Hepatocyte (in vitro differentiated cells): ENCODE measurements at regions not wholly inside any gene's neighbourhood (a gene's known extent, or its start where the extent isn't known, plus 50 kb on each side); places are given as distances from the start of the nearest gene placed in this dataset.

ENCODE experiments used
- DNase-seq: peaks from one replicate; pipeline ENCODE4 v3.0.0-alpha.2; 2016; ENCODE audit warnings: low spot score
- H2AFZ ChIP-seq: fragments of 200-600 bp; sonication (generic); 2 replicates; pipeline ENCODE4 v1.6.0; 2016; ENCODE audit warnings: antibody characterized with exemption, mild to moderate bottlenecking
- H3K27ac ChIP-seq: fragments of 200-600 bp; sonication (generic); 2 replicates; pipeline ENCODE4 v1.5.1; 2016; ENCODE audit warnings: mild to moderate bottlenecking
- H3K27me3 ChIP-seq: fragments of 200-600 bp; sonication (generic); 2 replicates; pipeline ENCODE4 v1.6.1; 2016
- H3K36me3 ChIP-seq: fragments of 200-600 bp; sonication (generic); replicated peaks from 2 replicates; pipeline ENCODE4 v1.5.1; 2016; ENCODE audit warnings: low read depth; ENCODE audit not compliant: insufficient read depth
- H3K4me1 ChIP-seq: fragments of 200-600 bp; sonication (generic); 2 replicates; pipeline ENCODE4 v1.5.1; 2016; ENCODE audit warnings: mild to moderate bottlenecking, moderate library complexity; ENCODE audit not compliant: insufficient read depth
- H3K4me2 ChIP-seq: fragments of 200-600 bp; sonication (generic); 2 replicates; pipeline ENCODE4 v1.6.0; 2016
- H3K4me3 ChIP-seq: fragments of 200-600 bp; sonication (generic); 2 replicates; pipeline ENCODE4 v1.5.1; 2016; ENCODE audit warnings: mild to moderate bottlenecking
- H3K79me2 ChIP-seq: fragments of 200-600 bp; sonication (generic); 2 replicates; pipeline ENCODE4 v1.6.0; 2017; ENCODE audit warnings: mild to moderate bottlenecking
- H3K9me2 ChIP-seq: fragments of 200-600 bp; sonication (generic); replicated peaks from 2 replicates; pipeline ENCODE4 v1.6.0; 2017; ENCODE audit warnings: mild to moderate bottlenecking; ENCODE audit not compliant: insufficient read depth
- H3K9me3 ChIP-seq: fragments of 200-600 bp; sonication (generic); 2 replicates; pipeline ENCODE4 v1.5.1; 2016; ENCODE audit warnings: low read depth, mild to moderate bottlenecking
- H4K20me1 ChIP-seq: fragments of 200-600 bp; sonication (generic); 2 replicates; pipeline ENCODE4 v1.6.0; 2016; ENCODE audit warnings: mild to moderate bottlenecking; ENCODE audit not compliant: insufficient read depth, poor library complexity, severe bottlenecking
- CTCF ChIP-seq: fragments of 200-600 bp; sonication (generic); IDR thresholded peaks from 2 replicates; pipeline ENCODE4 v1.5.1; 2016; ENCODE audit warnings: antibody characterized with exemption, mild to moderate bottlenecking; ENCODE audit not compliant: poor library complexity
- EZH2 ChIP-seq: fragments of 200-600 bp; sonication (generic); IDR thresholded peaks from 2 replicates; pipeline ENCODE4 v1.6.1; 2016; ENCODE audit warnings: antibody characterized with exemption, mild to moderate bottlenecking, borderline replicate concordance
- EZH2phosphoT487 ChIP-seq: fragments of 200-600 bp; sonication (generic); IDR thresholded peaks from one replicate; pipeline ENCODE4 v1.6.1; 2018; ENCODE audit warnings: antibody characterized with exemption, mild to moderate bottlenecking, low read depth, moderate library complexity; ENCODE audit not compliant: unreplicated experiment, severe bottlenecking
- WGBS: methylation state at CpG from one replicate; pipeline ENCODE4 v1.1.6; 2016; ENCODE audit warnings: low lambda C conversion rate; ENCODE audit errors: missing lambda C conversion rate; 5-methylcytosine and 5-hydroxymethylcytosine counted together

DNA sequence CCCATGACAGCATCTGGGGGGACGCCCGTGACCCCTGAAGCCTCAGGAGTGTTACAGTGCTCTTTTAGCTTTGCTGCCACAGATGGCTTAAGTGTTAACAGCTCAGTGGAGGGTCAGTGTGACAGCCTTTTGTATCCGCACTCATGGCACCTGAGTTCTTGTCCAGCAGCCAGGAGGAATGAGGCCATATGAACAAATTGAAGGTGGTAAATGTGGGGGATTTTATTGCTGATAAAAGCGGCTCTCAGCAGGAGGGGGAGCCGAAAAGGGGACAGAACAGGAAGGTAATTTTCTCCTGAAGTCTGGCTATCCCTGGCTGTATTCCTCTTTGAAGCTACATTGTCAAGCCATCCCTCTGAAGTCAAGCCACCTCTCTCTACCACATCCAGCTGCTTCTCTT, 441.0 kb downstream of the RAPGEF2 start:
- Histone ChIP-seq H3K27ac (no peak overlapping the region), H3K4me2 (no peak overlapping the region), H3K79me2 (no peaks in the 10 kb centered on the region), H3K36me3 (no peaks in the 10 kb centered on the region), H3K27me3 (no peaks in the 10 kb centered on the region), H3K9me3 (no peaks in the 10 kb centered on the region), H4K20me1 (no peaks in the 10 kb centered on the region), H3K4me3 (no peak overlapping the region), H3K4me1 (peaks cover 6% of the 10 kb centered on the region), H3K9me2 (no peaks in the 10 kb centered on the region), H2AFZ (no peak overlapping the region)
- WGBS = 92% methylated on average over 5 of the region's 5 CpGs
- DNase-seq = no peak
- TF ChIP-seq EZH2phosphoT487 (no peak), EZH2 (no peak), CTCF (no peak)

DNA sequence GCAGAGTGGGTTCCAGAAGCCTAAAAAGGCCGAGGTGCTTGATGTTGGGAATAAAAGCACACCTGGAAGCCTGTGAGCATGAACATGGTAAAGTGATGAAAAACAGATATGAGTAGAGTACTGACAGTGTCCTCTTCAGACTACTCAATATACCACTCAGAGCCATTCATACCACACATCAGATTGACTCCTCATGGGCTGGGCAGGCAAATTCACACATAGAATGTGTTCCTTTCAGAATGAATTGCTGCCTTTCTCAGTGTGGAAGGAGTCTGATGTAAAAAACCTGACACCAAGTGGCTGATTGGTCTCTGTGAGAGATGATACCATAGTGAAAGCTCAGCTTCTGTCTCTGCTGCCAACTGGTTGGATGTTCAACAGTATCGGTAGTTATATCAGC, 442.7 kb downstream of the RAPGEF2 start:
- no peak for DNase-seq
- 92% methylated on average over 2 of the region's 2 CpGs for WGBS
- no peak for TF ChIP-seq EZH2
- TF ChIP-seq EZH2phosphoT487 = no peak

DNA sequence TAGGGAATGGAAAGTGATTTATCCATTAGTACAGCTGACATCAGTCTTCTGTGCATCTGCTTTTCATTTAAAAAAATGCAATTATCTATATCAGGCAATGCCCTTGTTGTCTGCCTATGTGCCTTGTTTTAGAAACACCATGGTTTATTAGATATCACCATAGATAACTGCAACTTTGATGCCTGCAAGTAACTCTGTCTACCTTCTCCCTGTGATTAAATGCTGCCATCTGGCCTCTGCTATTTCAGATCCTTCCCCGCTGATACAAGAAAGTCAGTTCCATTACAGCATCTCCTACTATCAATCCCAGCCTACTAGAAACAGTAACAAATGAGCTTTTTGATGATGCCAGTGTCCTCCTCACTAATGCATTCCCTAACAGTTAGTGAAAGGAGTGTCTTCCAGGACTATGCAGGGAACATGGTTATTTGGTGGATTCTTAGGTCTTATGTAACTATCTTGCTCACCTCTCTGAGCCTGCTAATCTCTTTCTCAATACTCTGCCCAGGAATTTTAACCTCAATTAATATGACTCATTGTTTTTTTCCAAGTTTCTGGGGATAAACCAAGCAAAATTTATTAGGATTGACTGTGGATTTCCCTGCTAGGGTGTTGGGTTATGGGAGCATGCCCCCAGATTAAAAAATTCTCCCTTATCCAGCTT, 444.9 kb downstream of the RAPGEF2 start:
- Histone ChIP-seq H3K36me3 (no peaks in the 10 kb centered on the region), H3K27me3 (no peaks in the 10 kb centered on the region), H3K27ac (no peak overlapping the region), H3K9me2 (no peaks in the 10 kb centered on the region), H3K4me1 (no peaks in the 10 kb centered on the region), H4K20me1 (no peaks in the 10 kb centered on the region), H3K9me3 (no peaks in the 10 kb centered on the region), H3K4me2 (no peak overlapping the region), H3K4me3 (no peak overlapping the region), H2AFZ (no peak overlapping the region), H3K79me2 (no peaks in the 10 kb centered on the region)
- 79% methylated on average over 1 of the region's 1 CpG for WGBS
- no peak for TF ChIP-seq EZH2phosphoT487
- no peak for TF ChIP-seq EZH2
- no peak for TF ChIP-seq CTCF
- DNase-seq = no peak

More for the DNA sequence above, 442.7 kb downstream of the RAPGEF2 start:
- Histone ChIP-seq H3K4me2 (no peak overlapping the region), H2AFZ (no peak overlapping the region), H3K27me3 (no peaks in the 10 kb centered on the region), H3K36me3 (no peaks in the 10 kb centered on the region), H3K9me2 (no peaks in the 10 kb centered on the region), H3K9me3 (no peaks in the 10 kb centered on the region), H4K20me1 (no peaks in the 10 kb centered on the region), H3K79me2 (no peaks in the 10 kb centered on the region), H3K4me1 (peaks cover 6% of the 10 kb centered on the region), H3K27ac (no peak overlapping the region), H3K4me3 (no peak overlapping the region)

DNA sequence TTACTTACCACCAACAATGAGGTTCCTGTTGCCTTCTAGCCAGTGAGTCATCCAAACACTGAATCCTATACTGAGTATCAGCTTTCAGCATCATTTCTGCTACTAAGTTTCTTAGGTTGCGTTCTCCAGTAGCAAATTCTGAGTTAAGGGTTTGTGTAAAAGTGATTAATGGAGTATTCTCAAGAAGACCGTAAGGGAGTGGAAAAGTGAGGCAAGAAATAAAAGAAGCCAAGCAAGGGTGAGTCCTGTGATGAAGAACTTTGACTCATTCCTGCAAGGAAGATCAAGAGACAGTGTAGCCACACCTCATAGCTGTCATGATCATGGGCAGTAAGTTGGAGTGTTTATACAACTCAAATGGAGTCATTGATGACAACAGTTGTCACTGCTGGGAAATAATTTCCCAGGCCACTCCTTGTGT, 446.2 kb downstream of the RAPGEF2 start:
- WGBS = 91% methylated on average over 2 of the region's 2 CpGs
- Histone ChIP-seq H3K36me3 (no peaks in the 10 kb centered on the region), H3K79me2 (no peaks in the 10 kb centered on the region), H4K20me1 (no peaks in the 10 kb centered on the region), H3K4me2 (no peak overlapping the region), H2AFZ (no peak overlapping the region), H3K27me3 (no peaks in the 10 kb centered on the region), H3K4me1 (no peaks in the 10 kb centered on the region), H3K9me3 (no peaks in the 10 kb centered on the region), H3K27ac (no peak overlapping the region), H3K9me2 (no peaks in the 10 kb centered on the region), H3K4me3 (no peak overlapping the region)
- no peak for TF ChIP-seq CTCF
- TF ChIP-seq EZH2phosphoT487 = no peak
- TF ChIP-seq EZH2 = no peak
- no peak for DNase-seq
